NT2/D1 (cell line): ENCODE measurements at regions not wholly inside any gene's neighbourhood (a gene's known extent, or its start where the extent isn't known, plus 50 kb on each side); places are given as distances from the start of the nearest gene placed in this dataset.

Source experiments
- YY1 ChIP-seq: IDR thresholded peaks from 2 replicates; pipeline ENCODE4 v1.6.1; 2011; ENCODE audit not compliant: insufficient read length, insufficient read depth
- ZNF274 ChIP-seq: IDR thresholded peaks from 2 replicates; pipeline ENCODE4 v1.6.1; 2011; ENCODE audit warnings: mild to moderate bottlenecking, low read depth, low read length

DNA sequence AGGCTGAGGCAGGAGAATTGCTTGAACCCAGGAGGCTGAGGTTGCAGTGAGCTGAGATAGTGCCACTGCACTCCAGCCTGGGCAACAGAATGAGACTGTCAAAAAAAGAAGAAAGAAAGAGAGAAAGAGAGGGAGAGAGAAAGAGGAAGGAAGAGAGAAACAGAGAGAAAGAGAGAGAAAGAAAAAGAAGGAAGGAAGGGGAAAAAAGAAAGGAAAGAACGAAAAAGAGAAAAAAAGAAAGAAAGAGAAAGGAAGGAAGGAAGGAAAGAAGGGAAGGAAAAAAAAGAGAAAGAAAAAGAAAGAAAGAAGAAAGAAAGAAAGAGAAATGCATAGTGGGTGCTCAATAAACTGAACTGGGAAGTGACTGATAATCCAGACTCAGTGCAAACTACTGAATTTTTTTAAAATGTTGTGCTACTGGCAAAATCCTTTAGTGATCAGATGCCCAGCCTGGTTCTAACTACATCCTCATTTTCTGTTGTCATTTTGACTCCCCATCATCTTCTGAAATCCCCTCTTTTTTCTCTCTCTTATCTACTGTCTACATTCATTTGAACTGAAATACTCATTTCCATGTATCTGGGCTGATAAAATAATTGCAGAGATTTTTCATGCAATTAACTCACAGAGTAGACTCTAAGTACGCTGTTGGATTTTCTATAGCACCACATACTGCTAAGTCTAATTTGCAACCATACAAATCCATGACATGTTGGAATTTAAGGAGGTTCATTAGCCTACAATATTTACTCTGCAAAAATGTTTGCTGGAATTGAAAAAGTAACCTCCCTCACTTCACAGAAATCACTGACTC, 85.3 kb upstream of the HIVEP1 start:
- TF ChIP-seq YY1: no peak
- TF ChIP-seq ZNF274: no peak
